Gastrocnemius medialis (tissue), 4 donors: ENCODE measurements at regions not wholly inside any gene's neighbourhood (a gene's known extent, or its start where the extent isn't known, plus 50 kb on each side); places are given as distances from the start of the nearest gene placed in this dataset.
"Not testable (repeated sequence)": the region's sequence is repeated elsewhere in the genome, so short reads cannot be mapped to it uniquely, and the experiment has no call there.

Experiments
- ATAC-seq, 2 donors: fragments of 150-250 bp; one replicate each; pipeline ENCODE4 v1.9.1; 2016
- DNase-seq, 2 donors: peaks; one replicate each; pipeline ENCODE4 v3.0.0-alpha.2; 2019
- H3K27ac ChIP-seq, 4 donors: fragments of 200-600 bp; sonication (generic); 1 replicate in 1 of 4; 2 replicates in 3 of 4; pipeline ENCODE4 v1.5.1; 2016 to 2018; ENCODE audit warnings: mild to moderate bottlenecking in 2 of 4, moderate library complexity in 1 of 4
- H3K27me3 ChIP-seq, 3 donors: fragments of 200-600 bp; sonication (generic) in 2 of 3; 1 replicate in 1 of 3; 2 replicates in 2 of 3; pipeline versions ENCODE4 v1.5.1 to v1.6.0; 2016 to 2019; ENCODE audit warnings: mild to moderate bottlenecking in 1 of 3, moderate library complexity in 1 of 3
- H3K36me3 ChIP-seq, 2 donors: fragments of 200-600 bp; sonication (generic) in 1 of 2; one replicate each; pipeline ENCODE4 v1.5.1; 2017 to 2018
- H3K4me1 ChIP-seq, 2 donors: fragments of 200-600 bp; sonication (generic) in 1 of 2; one replicate each; pipeline ENCODE4 v1.5.1; 2016 to 2017; ENCODE audit warnings: mild to moderate bottlenecking in 2 of 2
- H3K4me3 ChIP-seq, 4 donors: fragments of 200-600 bp; sonication (generic) in 3 of 4; 1 replicate in 1 of 4; 2 replicates in 3 of 4; pipeline ENCODE4 v1.5.1; 2016 to 2019; ENCODE audit warnings: mild to moderate bottlenecking in 2 of 4
- H3K9me3 ChIP-seq, 3 donors: fragments of 200-600 bp; sonication (generic) in 2 of 3; 1 replicate in 1 of 3; 2 replicates in 2 of 3; pipeline ENCODE4 v1.5.1; 2016 to 2019
- in situ Hi-C, 4 donors: fragments of 200-750 bp; cut with MboI; loops; one replicate each; pipeline versions ENCODE4 v1.15.0 to v1.8.0; 2017; ENCODE audit warnings: low sequenced_read_pairs in 4 of 4
- intact Hi-C: fragments of 100-400 bp; cut with DNase I; formaldehyde crosslinking; loops from one replicate; pipeline ENCODE4 v1.15.1; 2023; ENCODE audit warnings: low total_unique reads
- TF ChIP-seq, protein P1 (sequence below), 5 experiments: fragments of 450-650 bp in 3 of 5; fragments of 200-600 bp in 2 of 5; sonication (generic) in 2 of 5; IDR thresholded peaks in 4 of 5; conservative IDR thresholded peaks in 1 of 5; 1 replicate in 4 of 5; 2 replicates in 1 of 5; pipeline ENCODE4 v1.5.1; 2016 to 2019; ENCODE audit warnings: antibody characterized with exemption in 5 of 5, mild to moderate bottlenecking in 3 of 5, moderate library complexity in 3 of 5

DNA sequence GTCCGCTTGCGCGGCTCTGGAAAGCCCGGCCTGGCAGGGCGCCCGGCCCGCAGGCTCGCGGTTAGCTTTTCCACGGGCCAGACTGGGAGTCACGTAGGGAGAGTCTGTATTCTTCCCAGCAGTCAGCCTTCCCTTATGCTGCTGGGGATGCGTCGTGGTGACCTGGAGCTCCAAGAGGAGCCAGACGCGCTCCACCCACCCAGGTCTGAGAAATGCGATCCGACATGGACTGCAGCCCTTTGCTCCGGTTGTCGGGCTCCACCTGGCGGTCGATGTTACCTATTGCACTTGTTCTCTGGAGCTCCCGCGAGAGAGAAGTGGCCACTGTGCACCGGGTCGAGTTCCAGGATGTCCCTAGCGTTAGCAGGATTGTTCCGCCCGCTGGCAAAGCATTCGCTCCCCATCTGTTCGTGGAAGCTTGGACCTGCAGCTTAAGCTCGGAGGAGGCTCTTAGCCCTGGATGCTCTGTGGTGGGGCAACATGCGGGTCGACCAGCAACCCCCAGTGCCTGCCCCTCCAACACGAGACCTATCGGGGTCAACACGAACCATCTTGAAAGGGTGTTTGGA is 367.4 kb downstream of the SPATA31A6 start:
- intact Hi-C loops, H3K9me3 ChIP-seq, H3K36me3 ChIP-seq, H3K4me1 ChIP-seq, in situ Hi-C loops, ATAC-seq, H3K27me3 ChIP-seq, DNase-seq, H3K27ac ChIP-seq: not testable (repeated sequence)
- TF ChIP-seq, protein P1, sequence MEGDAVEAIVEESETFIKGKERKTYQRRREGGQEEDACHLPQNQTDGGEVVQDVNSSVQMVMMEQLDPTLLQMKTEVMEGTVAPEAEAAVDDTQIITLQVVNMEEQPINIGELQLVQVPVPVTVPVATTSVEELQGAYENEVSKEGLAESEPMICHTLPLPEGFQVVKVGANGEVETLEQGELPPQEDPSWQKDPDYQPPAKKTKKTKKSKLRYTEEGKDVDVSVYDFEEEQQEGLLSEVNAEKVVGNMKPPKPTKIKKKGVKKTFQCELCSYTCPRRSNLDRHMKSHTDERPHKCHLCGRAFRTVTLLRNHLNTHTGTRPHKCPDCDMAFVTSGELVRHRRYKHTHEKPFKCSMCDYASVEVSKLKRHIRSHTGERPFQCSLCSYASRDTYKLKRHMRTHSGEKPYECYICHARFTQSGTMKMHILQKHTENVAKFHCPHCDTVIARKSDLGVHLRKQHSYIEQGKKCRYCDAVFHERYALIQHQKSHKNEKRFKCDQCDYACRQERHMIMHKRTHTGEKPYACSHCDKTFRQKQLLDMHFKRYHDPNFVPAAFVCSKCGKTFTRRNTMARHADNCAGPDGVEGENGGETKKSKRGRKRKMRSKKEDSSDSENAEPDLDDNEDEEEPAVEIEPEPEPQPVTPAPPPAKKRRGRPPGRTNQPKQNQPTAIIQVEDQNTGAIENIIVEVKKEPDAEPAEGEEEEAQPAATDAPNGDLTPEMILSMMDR (IDR thresholded peaks at IDR 0.05 in 4 of 5, conservative IDR thresholded peaks at IDR 0.05 in 1 of 5), result peak in 2 of 5 experiments; percentile 39 to 54
- H3K4me3 ChIP-seq, result peak overlapping the region in 1 of 4 donors; percentile 29

DNA sequence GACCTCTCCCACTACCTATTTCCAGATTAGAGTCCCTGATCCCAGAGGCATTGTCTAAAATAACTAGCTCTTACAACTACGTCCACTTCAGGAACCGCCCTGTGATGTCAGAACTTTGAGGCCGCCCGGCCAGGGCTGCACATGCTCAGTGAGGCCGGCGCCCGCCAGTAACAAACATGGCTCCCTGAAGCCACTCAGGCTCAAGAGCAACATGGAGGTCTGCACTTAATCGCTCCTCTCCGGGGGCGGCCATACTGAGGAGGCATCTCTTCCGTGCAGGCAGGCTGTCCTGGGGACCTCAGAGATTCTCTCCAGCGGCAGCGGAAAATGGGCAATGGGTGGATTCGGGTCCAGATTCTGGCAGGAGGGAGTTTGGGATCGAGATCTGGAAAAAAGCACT is 385.1 kb downstream of the SPATA31A6 start:
- in situ Hi-C loops, H3K9me3 ChIP-seq, H3K27ac ChIP-seq, H3K4me1 ChIP-seq, H3K36me3 ChIP-seq, ATAC-seq, H3K27me3 ChIP-seq, DNase-seq, intact Hi-C loops: not testable (repeated sequence)
- peak overlapping the region in 1 of 4 donors; percentile 22 for H3K4me3 ChIP-seq

DNA sequence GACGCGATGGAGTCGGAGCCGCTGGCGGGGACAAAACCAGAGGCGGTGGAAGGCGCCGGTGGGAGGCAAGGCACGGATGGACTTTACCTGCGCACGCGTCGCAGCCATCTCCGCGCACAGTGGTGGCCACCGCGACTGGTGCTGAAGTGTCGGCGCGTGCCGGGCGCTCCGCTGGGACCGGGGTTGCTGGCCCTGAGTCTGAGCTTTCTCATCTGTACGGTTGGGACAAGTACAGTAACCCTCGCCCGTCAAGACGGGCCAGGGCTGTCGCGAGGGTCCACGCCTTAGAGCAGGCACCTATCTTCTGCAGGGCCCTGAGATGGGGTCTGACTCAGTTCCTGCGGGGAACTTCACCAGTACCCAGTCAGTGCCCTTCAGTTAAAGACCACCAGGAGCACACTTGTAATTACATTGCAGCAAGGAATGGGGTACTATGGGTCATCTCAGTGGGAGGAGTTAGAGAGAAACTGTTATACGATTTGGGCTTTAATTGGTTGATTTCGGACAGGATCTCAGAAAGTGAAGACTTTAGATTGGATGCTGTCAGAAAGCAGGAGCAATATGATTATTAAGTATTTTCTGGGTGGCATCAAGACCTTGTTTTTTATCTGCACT is 385.6 kb downstream of the SPATA31A6 start:
- H3K27ac ChIP-seq, H3K4me1 ChIP-seq, H3K27me3 ChIP-seq, ATAC-seq, in situ Hi-C loops, H3K9me3 ChIP-seq, intact Hi-C loops, H3K36me3 ChIP-seq: not testable (repeated sequence)
- peak in 1 of 2 donors; percentile 0 for DNase-seq
- peak overlapping the region in 1 of 4 donors; percentile 22 for H3K4me3 ChIP-seq

DNA sequence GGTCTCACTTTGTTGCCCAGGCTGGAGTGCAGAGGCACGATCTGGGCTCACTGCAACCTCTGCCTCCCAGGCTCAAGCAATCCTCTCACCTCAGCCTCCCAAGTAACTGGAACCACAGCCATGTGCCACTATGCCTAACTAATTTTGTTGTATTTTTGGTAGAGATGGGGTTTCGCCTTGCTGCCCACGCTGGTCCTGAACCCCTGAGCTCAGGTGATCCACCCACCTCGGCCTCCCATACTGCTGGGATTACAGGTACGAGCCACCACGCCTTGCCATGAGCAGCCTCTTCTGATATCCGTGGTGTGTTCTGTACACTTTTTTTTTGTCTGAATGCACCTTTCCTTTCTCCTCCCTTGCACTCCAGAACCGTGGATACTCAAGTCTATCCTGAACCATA is 394.4 kb downstream of the SPATA31A6 start:
- H3K4me3 ChIP-seq, DNase-seq, H3K9me3 ChIP-seq, H3K27me3 ChIP-seq, intact Hi-C loops, H3K4me1 ChIP-seq, H3K27ac ChIP-seq, ATAC-seq, H3K36me3 ChIP-seq, in situ Hi-C loops: not testable (repeated sequence)
